B cell (primary cell): ENCODE measurements at regions not wholly inside any gene's neighbourhood (a gene's known extent, or its start where the extent isn't known, plus 50 kb on each side); places are given as distances from the start of the nearest gene placed in this dataset.

Experiments used
- ATAC-seq: fragments of 200-7000 bp; cut with Tn5 transposase; one replicate; pipeline ENCODE4 v1.10.0; 2021; ENCODE audit warnings: low read depth, mild to moderate bottlenecking, moderate number of reproducible peaks, moderate library complexity
- CTCF ChIA-PET: fragments of 350-600 bp; sonication (Branson Sonifier 250); formaldehyde crosslinking; loops from one replicate; lab custom pipeline; 2021; ENCODE audit warnings: antibody characterized with exemption, inconsistent platforms; lab: Charles Lee
- POLR2A ChIA-PET: fragments of 350-600 bp; sonication (Branson Sonifier 250); formaldehyde crosslinking; loops from one replicate; lab custom pipeline; 2021; ENCODE audit warnings: antibody characterized with exemption; lab: Charles Lee
- DNase-seq: peaks from one replicate; pipeline ENCODE4 v3.0.0; 2013
- H2AFZ ChIP-seq: 2 replicates; pipeline ENCODE4 v1.6.1; 2012; ENCODE audit warnings: mild to moderate bottlenecking, low read depth, low read length; ENCODE audit not compliant: insufficient read depth, poor library complexity, severe bottlenecking
- H3K27ac ChIP-seq, 2 donors: 1 replicate in 1 of 2; 2 replicates in 1 of 2; pipeline ENCODE4 v1.5.1; 2012 to 2013; ENCODE audit warnings: low read length in 2 of 2, mild to moderate bottlenecking in 2 of 2, moderate library complexity in 1 of 2
- H3K27me3 ChIP-seq, 4 experiments: fragments of 200-600 bp in 1 of 4; sonication (generic) in 1 of 4; replicated peaks in 1 of 4; 1 replicate in 2 of 4; 2 replicates in 2 of 4; pipeline versions ENCODE4 v1.6.1 to v1.7.0; 2013 to 2016; ENCODE audit warnings: low read length in 3 of 4, mild to moderate bottlenecking in 2 of 4, mixed read lengths in 1 of 4, moderate library complexity in 1 of 4; ENCODE audit not compliant: insufficient read depth in 4 of 4, control insufficient read depth in 3 of 4; ENCODE audit errors: control extremely low read depth in 1 of 4
- H3K36me3 ChIP-seq, 2 experiments: replicated peaks in 1 of 2; 1 replicate in 1 of 2; 2 replicates in 1 of 2; pipeline versions ENCODE4 v1.6.1 to v1.7.1; 2013; ENCODE audit warnings: low read length in 1 of 2; ENCODE audit not compliant: insufficient read depth in 2 of 2, control insufficient read depth in 1 of 2; ENCODE audit errors: control extremely low read depth in 1 of 2, extremely low read depth in 1 of 2
- H3K4me1 ChIP-seq, 2 donors: fragments of 200-600 bp in 1 of 2; sonication (generic) in 1 of 2; 1 replicate in 1 of 2; 2 replicates in 1 of 2; pipeline versions ENCODE4 v1.5.1 to v1.6.1; 2013 to 2017; ENCODE audit warnings: low read length in 2 of 2; ENCODE audit not compliant: control insufficient read depth in 2 of 2, insufficient read depth in 2 of 2
- H3K4me2 ChIP-seq: replicated peaks from 2 replicates; pipeline ENCODE3; 2012; ENCODE audit warnings: mild to moderate bottlenecking, low read depth, low read length; ENCODE audit not compliant: poor library complexity, severe bottlenecking
- H3K4me3 ChIP-seq, 5 experiments: fragments of 200-600 bp in 1 of 5; sonication (generic) in 1 of 5; 1 replicate in 3 of 5; 2 replicates in 2 of 5; pipeline versions ENCODE4 v1.5.1 to v1.7.0; 2011 to 2016; ENCODE audit warnings: low read length in 4 of 5, mild to moderate bottlenecking in 4 of 5, low read depth in 2 of 5, control low read depth in 1 of 5, moderate library complexity in 1 of 5; ENCODE audit not compliant: insufficient read depth in 1 of 5; ENCODE audit errors: control extremely low read depth in 1 of 5, extremely low read depth in 1 of 5
- H3K79me2 ChIP-seq: fragments of 200-600 bp; sonication (generic); one replicate; pipeline ENCODE4 v1.6.0; 2016; ENCODE audit warnings: low read length; ENCODE audit not compliant: control insufficient read depth, insufficient read depth
- H3K9ac ChIP-seq: fragments of 200-600 bp; sonication (generic); 2 replicates; pipeline ENCODE4 v1.6.1; 2017; ENCODE audit warnings: mild to moderate bottlenecking, low read length, moderate library complexity
- H3K9me3 ChIP-seq, 3 donors: one replicate each; pipeline versions ENCODE4 v1.6.1 to v1.7.1; 2013; ENCODE audit warnings: low read length in 2 of 3; ENCODE audit not compliant: control insufficient read depth in 2 of 3, insufficient read depth in 1 of 3; ENCODE audit errors: control extremely low read depth in 1 of 3
- H4K20me1 ChIP-seq: 2 replicates; pipeline ENCODE4 v1.6.0; 2012; ENCODE audit warnings: mild to moderate bottlenecking, low read length; ENCODE audit not compliant: insufficient read depth, control insufficient read depth, poor library complexity, severe bottlenecking
- H3K27ac Mint-ChIP-seq: one replicate; pipeline ENCODE4 v1.8.0; 2021; ENCODE audit warnings: mixed read lengths
- H3K27me3 Mint-ChIP-seq: one replicate; pipeline ENCODE4 v1.8.0; 2021; ENCODE audit warnings: mixed read lengths
- H3K4me1 Mint-ChIP-seq: one replicate; pipeline ENCODE4 v1.8.0; 2021; ENCODE audit warnings: mixed read lengths
- H3K4me3 Mint-ChIP-seq: one replicate; pipeline ENCODE4 v1.8.0; 2021; ENCODE audit warnings: mixed read lengths
- H3K9me3 Mint-ChIP-seq: one replicate; pipeline ENCODE4 v1.8.0; 2022; ENCODE audit warnings: mixed read lengths; ENCODE audit not compliant: insufficient read depth
- EZH2 ChIP-seq: IDR thresholded peaks from 2 replicates; pipeline ENCODE4 v1.6.1; 2012; ENCODE audit warnings: borderline replicate concordance, low read depth, mild to moderate bottlenecking, moderate library complexity, low read length; ENCODE audit not compliant: insufficient read depth, poor library complexity, severe bottlenecking
- WGBS: methylation state at CpG from one replicate; pipeline ENCODE4 v1.1.5; 2013; ENCODE audit warnings: missing lambda C conversion rate; ENCODE audit not compliant: insufficient coverage; 5-methylcytosine and 5-hydroxymethylcytosine counted together
- intact Hi-C: fragments of 100-400 bp; cut with micrococcal nuclease; formaldehyde crosslinking; loops from one replicate; pipeline ENCODE4 v1.10.0; 2022
- TF ChIP-seq, protein P1 (sequence below): fragments of 200-600 bp; IDR thresholded peaks from one replicate; pipeline ENCODE4 v1.8.0; 2022; ENCODE audit warnings: antibody characterized with exemption, mild to moderate bottlenecking

DNA sequence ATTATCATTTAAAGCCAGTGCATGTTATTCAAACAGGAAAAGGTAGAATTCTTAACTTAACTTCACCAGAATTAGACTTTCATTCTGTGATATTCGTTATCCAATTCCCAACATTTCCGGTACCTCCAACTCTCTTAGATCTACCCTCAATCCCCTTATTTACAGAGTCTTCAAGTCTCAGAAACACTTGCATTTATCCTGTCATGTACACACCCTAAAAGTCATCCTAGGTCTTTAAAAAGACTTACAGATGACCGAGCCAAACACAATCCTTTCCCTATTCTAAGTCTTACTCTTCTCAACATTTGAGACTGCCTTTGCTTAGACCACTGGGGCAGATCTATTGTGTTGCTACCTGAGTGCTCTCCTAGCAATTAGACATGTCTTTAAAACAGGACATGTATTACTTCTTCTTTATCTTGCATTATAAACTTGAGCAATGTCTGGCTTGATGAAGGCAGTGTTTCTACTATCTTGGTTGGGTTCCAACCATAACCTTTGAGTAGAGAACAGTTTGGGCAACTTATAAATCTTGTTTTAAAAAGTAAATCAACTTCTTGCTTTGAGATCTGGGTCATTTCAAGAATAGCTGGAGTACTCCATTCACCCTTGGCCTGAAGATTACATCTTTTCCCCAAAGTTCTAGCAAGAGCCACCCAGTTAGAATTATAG is 140.6 kb upstream of the PLEKHG7 start:
- H3K9me3 Mint-ChIP-seq, result peaks cover 3% of the 10 kb centered on the region
- peaks cover 80% of the 10 kb centered on the region for H3K4me1 Mint-ChIP-seq
- H3K4me2 ChIP-seq, result peak overlapping the region; percentile 45
- peak overlapping the region in 1 of 2 donors; percentile 60 for H3K27ac ChIP-seq
- H3K79me2 ChIP-seq, result peaks cover 15% of the 10 kb centered on the region
- no peak for TF ChIP-seq EZH2
- TF ChIP-seq, protein P1, sequence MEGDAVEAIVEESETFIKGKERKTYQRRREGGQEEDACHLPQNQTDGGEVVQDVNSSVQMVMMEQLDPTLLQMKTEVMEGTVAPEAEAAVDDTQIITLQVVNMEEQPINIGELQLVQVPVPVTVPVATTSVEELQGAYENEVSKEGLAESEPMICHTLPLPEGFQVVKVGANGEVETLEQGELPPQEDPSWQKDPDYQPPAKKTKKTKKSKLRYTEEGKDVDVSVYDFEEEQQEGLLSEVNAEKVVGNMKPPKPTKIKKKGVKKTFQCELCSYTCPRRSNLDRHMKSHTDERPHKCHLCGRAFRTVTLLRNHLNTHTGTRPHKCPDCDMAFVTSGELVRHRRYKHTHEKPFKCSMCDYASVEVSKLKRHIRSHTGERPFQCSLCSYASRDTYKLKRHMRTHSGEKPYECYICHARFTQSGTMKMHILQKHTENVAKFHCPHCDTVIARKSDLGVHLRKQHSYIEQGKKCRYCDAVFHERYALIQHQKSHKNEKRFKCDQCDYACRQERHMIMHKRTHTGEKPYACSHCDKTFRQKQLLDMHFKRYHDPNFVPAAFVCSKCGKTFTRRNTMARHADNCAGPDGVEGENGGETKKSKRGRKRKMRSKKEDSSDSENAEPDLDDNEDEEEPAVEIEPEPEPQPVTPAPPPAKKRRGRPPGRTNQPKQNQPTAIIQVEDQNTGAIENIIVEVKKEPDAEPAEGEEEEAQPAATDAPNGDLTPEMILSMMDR, result no peak
- POLR2A ChIA-PET, result interaction anchor here (0.6 to 1.1 kb wide), 3 partner anchors 55 to 435 kb away, joined by 3 to 9 read pairs (median 5); no protein-coding TSS in a partner anchor
- no peaks in the 10 kb centered on the region for H3K27me3 Mint-ChIP-seq
- CTCF ChIA-PET, result interaction anchor here (0.8 to 3.2 kb wide), 5 partner anchors 13 to 198 kb away, joined by 3 to 18 read pairs (median 4); no protein-coding TSS in a partner anchor
- H2AFZ ChIP-seq, result peak overlapping the region; percentile 55
- H3K9ac ChIP-seq, result no peak overlapping the region
- DNase-seq, result no peak
- H3K27ac Mint-ChIP-seq, result peak overlapping the region; percentile 70
- WGBS, result 93% methylated on average over 3 of the region's 3 CpGs
- H4K20me1 ChIP-seq, result no peaks in the 10 kb centered on the region
- H3K9me3 ChIP-seq, result peaks cover 0 to 5% (median 0%) of the 10 kb centered on the region in 3 donors
- no peak for ATAC-seq
- intact Hi-C loops, result no loop called here
- no peaks in the 10 kb centered on the region for H3K27me3 ChIP-seq
- peak overlapping the region; percentile 29 for H3K4me3 Mint-ChIP-seq
- H3K4me1 ChIP-seq, result peaks cover 46 to 56% of the 10 kb centered on the region in 2 donors
- H3K4me3 ChIP-seq, result no peak overlapping the region
- no peaks in the 10 kb centered on the region for H3K36me3 ChIP-seq

DNA sequence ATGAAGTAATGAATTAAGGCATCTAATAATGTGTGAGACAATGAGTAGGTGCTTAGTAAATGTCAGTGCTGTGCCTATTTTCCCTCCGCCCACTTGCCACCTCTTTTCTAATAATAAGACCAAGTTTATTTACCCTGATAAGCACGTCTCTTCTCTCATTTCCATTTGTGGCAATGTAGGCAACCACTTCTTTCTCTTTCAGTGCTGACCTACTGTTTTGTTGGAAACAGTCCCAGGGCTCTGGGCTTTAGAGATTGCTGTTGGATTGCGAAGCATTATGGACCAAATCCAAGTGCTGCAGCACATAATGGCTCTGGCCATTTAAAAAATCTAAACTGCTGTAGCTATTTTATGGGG is 141.3 kb upstream of the PLEKHG7 start:
- peak overlapping the region; percentile 27 for H3K4me3 Mint-ChIP-seq
- peak overlapping the region in 1 of 2 donors; percentile 60 for H3K27ac ChIP-seq
- no peak for ATAC-seq

More for the DNA sequence above, 141.3 kb upstream of the PLEKHG7 start:
- Histone ChIP-seq H4K20me1 (no peaks in the 10 kb centered on the region), H3K79me2 (peaks cover 12% of the 10 kb centered on the region), H3K4me3 (no peak overlapping the region), H2AFZ (peak overlapping the region; percentile 54), H3K36me3 (no peaks in the 10 kb centered on the region), H3K9ac (no peak overlapping the region), H3K9me3 (peaks cover 0 to 5% (median 0%) of the 10 kb centered on the region in 3 donors), H3K4me1 (peaks cover 53 to 62% of the 10 kb centered on the region in 2 donors), H3K27me3 (no peaks in the 10 kb centered on the region), H3K4me2 (peak overlapping the region; percentile 45)
- no peak for DNase-seq
- no CpG with 5 or more reads among the region's 3 CpGs for WGBS
- TF ChIP-seq, protein P1, result no peak
- TF ChIP-seq EZH2, result no peak
- ChIA-PET POLR2A (no interaction called here), CTCF (interaction anchor here (1.1 to 1.6 kb wide), 2 partner anchors 91 to 198 kb away, joined by 3 read pairs; no protein-coding TSS in a partner anchor)
- H3K27me3 Mint-ChIP-seq, result no peaks in the 10 kb centered on the region
- peaks cover 3% of the 10 kb centered on the region for H3K9me3 Mint-ChIP-seq
- peaks cover 82% of the 10 kb centered on the region for H3K4me1 Mint-ChIP-seq
- peak overlapping the region; percentile 50 for H3K27ac Mint-ChIP-seq
- intact Hi-C loops, result no loop called here
